ENCODE measurements at regions not wholly inside any gene's neighbourhood (a gene's known extent, or its start where the extent isn't known, plus 50 kb on each side); places are given as distances from the start of the nearest gene placed in this dataset.

DNA sequence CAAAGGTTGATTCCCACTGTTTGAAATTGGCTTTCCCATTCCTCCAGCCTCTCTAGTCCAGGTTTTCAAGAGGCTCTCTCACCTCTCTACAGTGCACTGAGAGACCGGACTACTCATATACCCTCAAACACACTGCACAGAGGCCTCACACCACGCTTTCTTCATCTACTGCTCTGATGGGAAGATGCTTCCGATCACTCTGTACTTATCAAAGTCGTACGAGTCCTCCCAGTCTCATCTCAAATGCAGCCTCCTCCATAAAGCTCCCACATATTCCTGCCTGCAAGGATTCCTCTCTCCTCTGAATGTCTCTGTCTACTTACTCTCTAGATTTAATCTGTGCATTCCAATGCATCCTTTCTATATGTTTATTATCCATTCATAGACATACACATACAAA, 164.4 kb downstream of the EFNB2 start:
- no peak overlapping the region for H3K4me3 Mint-ChIP-seq (ENCODE audit: unreplicated experiment)
- H3K36me3 Mint-ChIP-seq (ENCODE audit: low read depth) = no peaks in the 10 kb centered on the region
- no peaks in the 10 kb centered on the region for H3K9me3 Mint-ChIP-seq (ENCODE audit: low read depth)
- H3K4me1 Mint-ChIP-seq (ENCODE audit: low read depth) = peaks cover 56% of the 10 kb centered on the region
- DNase-seq (ENCODE audit: low spot score) = no peak
- no peak overlapping the region for H3K27ac Mint-ChIP-seq (ENCODE audit: unreplicated experiment)
- H3K27me3 Mint-ChIP-seq (ENCODE audit: low read depth) = no peaks in the 10 kb centered on the region
- TF ChIP-seq, protein P1, sequence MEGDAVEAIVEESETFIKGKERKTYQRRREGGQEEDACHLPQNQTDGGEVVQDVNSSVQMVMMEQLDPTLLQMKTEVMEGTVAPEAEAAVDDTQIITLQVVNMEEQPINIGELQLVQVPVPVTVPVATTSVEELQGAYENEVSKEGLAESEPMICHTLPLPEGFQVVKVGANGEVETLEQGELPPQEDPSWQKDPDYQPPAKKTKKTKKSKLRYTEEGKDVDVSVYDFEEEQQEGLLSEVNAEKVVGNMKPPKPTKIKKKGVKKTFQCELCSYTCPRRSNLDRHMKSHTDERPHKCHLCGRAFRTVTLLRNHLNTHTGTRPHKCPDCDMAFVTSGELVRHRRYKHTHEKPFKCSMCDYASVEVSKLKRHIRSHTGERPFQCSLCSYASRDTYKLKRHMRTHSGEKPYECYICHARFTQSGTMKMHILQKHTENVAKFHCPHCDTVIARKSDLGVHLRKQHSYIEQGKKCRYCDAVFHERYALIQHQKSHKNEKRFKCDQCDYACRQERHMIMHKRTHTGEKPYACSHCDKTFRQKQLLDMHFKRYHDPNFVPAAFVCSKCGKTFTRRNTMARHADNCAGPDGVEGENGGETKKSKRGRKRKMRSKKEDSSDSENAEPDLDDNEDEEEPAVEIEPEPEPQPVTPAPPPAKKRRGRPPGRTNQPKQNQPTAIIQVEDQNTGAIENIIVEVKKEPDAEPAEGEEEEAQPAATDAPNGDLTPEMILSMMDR (IDR thresholded peaks at IDR 0.05) = no peak

DNA sequence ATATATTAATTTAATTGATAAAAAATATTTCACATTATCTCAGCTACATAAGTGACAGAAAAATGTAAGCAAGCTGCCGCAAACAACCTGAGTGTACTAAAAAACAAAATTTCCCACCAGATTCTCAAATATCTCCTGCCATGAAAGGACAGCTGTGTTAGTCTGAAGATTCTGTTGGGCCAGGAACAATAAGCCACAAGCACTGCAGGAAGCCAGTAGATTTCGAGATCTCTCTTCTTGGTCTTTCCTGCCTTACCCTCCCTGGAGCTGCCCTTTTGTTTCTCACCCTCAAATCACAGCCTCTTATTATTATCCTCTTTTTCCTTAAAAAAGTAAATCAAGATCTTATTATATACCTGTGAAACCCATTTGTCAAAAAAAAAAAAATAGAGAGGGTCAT, 165.6 kb downstream of the EFNB2 start:
- Mint-ChIP-seq H3K4me3 (ENCODE audit: unreplicated experiment) (no peak overlapping the region), H3K9me3 (ENCODE audit: low read depth) (peaks cover 7% of the 10 kb centered on the region), H3K36me3 (ENCODE audit: low read depth) (peaks cover 2% of the 10 kb centered on the region), H3K27me3 (ENCODE audit: low read depth) (no peaks in the 10 kb centered on the region), H3K27ac (ENCODE audit: unreplicated experiment) (no peak overlapping the region), H3K4me1 (ENCODE audit: low read depth) (peaks cover 54% of the 10 kb centered on the region)
- no peak for DNase-seq (ENCODE audit: low spot score)
- TF ChIP-seq, protein P1 (IDR thresholded peaks at IDR 0.05) = no peak

DNA sequence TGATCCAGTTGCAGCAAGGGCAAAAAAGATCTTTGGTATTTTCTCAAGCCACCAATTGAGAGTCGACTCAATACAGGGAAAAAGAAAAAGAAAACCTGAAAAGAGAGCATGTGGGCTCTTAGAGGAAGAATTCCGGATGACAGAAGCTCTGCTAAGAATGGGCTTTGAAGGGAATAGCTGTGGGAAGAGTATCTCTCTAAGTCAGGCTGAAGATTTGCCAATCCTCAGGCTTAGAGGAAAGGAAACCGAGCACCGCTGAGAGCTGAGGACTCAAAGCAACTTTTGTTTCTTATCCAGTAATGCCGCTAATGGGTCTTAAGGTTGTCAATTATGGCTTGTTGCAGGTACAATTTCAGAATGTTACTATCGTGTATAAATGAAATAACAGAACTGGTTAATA, 166.4 kb downstream of the EFNB2 start:
- H3K36me3 Mint-ChIP-seq (ENCODE audit: low read depth) = peaks cover 2% of the 10 kb centered on the region
- no peaks in the 10 kb centered on the region for H3K27me3 Mint-ChIP-seq (ENCODE audit: low read depth)
- DNase-seq (ENCODE audit: low spot score) = no peak
- peaks cover 48% of the 10 kb centered on the region for H3K4me1 Mint-ChIP-seq (ENCODE audit: low read depth)
- TF ChIP-seq, protein P1 (IDR thresholded peaks at IDR 0.05) = no peak
- H3K27ac Mint-ChIP-seq (ENCODE audit: unreplicated experiment) = no peak overlapping the region
- H3K4me3 Mint-ChIP-seq (ENCODE audit: unreplicated experiment) = no peak overlapping the region
- peaks cover 11% of the 10 kb centered on the region for H3K9me3 Mint-ChIP-seq (ENCODE audit: low read depth)

DNA sequence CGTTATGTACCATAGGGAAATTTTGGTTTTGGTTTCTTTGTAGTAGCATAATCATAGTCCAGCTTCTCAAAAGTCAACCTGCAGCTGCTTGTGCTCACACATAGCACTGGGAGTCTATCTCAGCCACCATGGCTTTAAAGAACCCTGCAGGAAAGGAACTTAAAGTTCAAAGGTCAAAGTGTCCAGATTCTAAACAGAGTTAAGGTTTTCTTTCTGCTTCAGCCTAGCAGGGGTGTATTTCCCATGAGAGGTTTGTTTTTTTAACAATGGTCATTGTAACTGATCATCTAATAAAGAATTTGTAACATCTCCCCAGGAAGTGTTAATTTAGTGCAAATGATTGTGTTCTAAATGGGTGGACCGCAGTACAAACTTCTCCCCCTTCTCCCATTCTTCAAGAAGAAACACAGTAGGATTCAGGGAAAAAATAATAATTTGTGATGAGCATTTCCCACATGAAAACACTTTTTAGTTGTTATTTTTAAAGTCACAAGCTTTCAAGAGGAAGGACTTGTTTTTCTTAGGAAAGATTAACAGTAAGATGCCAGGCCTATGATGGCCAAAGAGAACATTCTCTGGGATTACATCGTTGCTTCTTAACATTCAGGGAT, 168.0 kb downstream of the EFNB2 start:
- H3K36me3 Mint-ChIP-seq (ENCODE audit: low read depth) = peaks cover 2% of the 10 kb centered on the region
- TF ChIP-seq, protein P1 (IDR thresholded peaks at IDR 0.05) = no peak
- H3K9me3 Mint-ChIP-seq (ENCODE audit: low read depth) = peaks cover 11% of the 10 kb centered on the region
- peaks cover 32% of the 10 kb centered on the region for H3K4me1 Mint-ChIP-seq (ENCODE audit: low read depth)
- no peak overlapping the region for H3K27ac Mint-ChIP-seq (ENCODE audit: unreplicated experiment)
- H3K27me3 Mint-ChIP-seq (ENCODE audit: low read depth) = no peaks in the 10 kb centered on the region
- no peak overlapping the region for H3K4me3 Mint-ChIP-seq (ENCODE audit: unreplicated experiment)
- DNase-seq (ENCODE audit: low spot score) = no peak

DNA sequence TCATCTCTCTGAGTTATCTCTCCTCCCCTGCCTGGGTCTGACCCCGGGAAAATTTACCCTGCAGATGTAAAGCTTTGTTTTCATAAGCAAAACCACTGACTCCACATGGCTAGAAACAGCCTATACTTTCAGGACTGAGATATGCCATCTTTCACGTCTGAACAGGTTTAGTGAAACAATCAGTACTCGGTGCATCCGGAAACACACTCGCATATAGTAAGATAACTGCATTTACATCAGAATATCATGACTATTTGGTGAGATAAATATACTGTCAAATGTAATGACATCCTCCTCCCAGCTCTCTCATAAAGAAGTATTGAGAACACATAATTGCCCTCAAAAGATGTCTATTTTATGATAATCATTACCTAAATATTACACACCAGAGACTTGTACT, 172.8 kb downstream of the EFNB2 start:
- Mint-ChIP-seq H3K4me1 (ENCODE audit: low read depth) (peaks cover 20% of the 10 kb centered on the region), H3K27ac (ENCODE audit: unreplicated experiment) (no peak overlapping the region), H3K9me3 (ENCODE audit: low read depth) (peaks cover 11% of the 10 kb centered on the region), H3K36me3 (ENCODE audit: low read depth) (peaks cover 2% of the 10 kb centered on the region), H3K27me3 (ENCODE audit: low read depth) (no peaks in the 10 kb centered on the region), H3K4me3 (ENCODE audit: unreplicated experiment) (no peak overlapping the region)
- TF ChIP-seq, protein P1 (IDR thresholded peaks at IDR 0.05) = no peak
- DNase-seq (ENCODE audit: low spot score) = no peak

Data from chondrocyte (in vitro differentiated cells).